ENCODE measurements at regions not wholly inside any gene's neighbourhood (a gene's known extent, or its start where the extent isn't known, plus 50 kb on each side); places are given as distances from the start of the nearest gene placed in this dataset.

DNA sequence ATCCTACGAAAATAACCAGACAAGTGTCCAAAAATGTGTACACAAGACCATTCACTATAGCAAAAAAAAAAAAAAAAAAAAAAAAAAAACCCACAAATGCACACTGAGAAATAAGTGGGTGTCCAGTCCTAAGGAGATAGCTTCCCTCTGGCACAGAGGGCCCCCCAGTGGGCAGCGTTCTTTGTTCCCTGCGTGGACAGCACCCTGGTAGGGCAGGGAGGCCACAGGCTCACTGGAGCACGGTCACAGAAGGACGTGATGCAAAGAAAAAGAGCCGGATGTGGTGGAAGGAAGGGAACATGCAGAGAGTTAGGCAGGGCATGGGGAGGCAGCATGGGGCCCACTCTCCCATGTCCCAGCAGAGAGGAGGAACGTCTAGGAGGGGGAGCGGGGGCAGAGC lies 210.7 kb upstream of the NSMCE3 start:
- Histone ChIP-seq H2BK15ac (ENCODE audit: low read length) (no peak overlapping the region), H2AK5ac (ENCODE audit: low read depth, low read length) (peak overlapping the region; percentile 19; the same call in 1 of the 2 replicates), H2AFZ (ENCODE audit: low read length) (no peak overlapping the region), H2BK12ac (ENCODE audit: low read depth, low read length) (no peak overlapping the region), H3K79me2 (ENCODE audit: control insufficient read depth in 1 of 2, insufficient read depth in 2 of 2, low read length in 2 of 2) (no peaks in the 10 kb centered on the region), H3K23ac (ENCODE audit: insufficient read length) (no peak overlapping the region), H3K9ac (replicated peaks in 1 of 4; ENCODE audit: extremely low read depth in 1 of 4, low read depth in 3 of 4, low read length in 3 of 4) (no peak overlapping the region), H3K27me3 (replicated peaks in 1 of 4; ENCODE audit: control insufficient read depth in 3 of 4, extremely low read depth in 1 of 4, insufficient read depth in 3 of 4, low read length in 3 of 4) (no peaks in the 10 kb centered on the region), H2BK120ac (replicated peaks; ENCODE audit: low read depth, low read length) (no peak overlapping the region), H3K4me1 (replicated peaks in 1 of 4; ENCODE audit: control insufficient read depth in 3 of 4, insufficient read depth in 4 of 4, low read length in 3 of 4) (peaks cover 2 to 8% (median 3%) of the 10 kb centered on the region in 4 experiments; a peak in 6 of 7 replicates), H3K23me2 (ENCODE audit: low read depth, low read length) (no peaks in the 10 kb centered on the region), H3K9me3 (ENCODE audit: insufficient read depth in 2 of 2, low read depth in 1 of 2, low read length in 1 of 2) (no peaks in the 10 kb centered on the region), H3K14ac (ENCODE audit: insufficient read length) (no peak overlapping the region), H4K5ac (ENCODE audit: insufficient read length, low read depth, low read length) (no peak overlapping the region), H3K4me2 (ENCODE audit: insufficient read depth in 1 of 2, low read depth in 2 of 2, low read length in 2 of 2) (no peak overlapping the region), H3K4ac (replicated peaks; ENCODE audit: insufficient read length, low read depth, low read length) (no peak overlapping the region), H3K27ac (ENCODE audit: low read depth, low read length) (no peak overlapping the region), H4K8ac (ENCODE audit: extremely low read depth, insufficient read depth, low read length) (no peak overlapping the region), H4K20me1 (replicated peaks in 1 of 2; ENCODE audit: control insufficient read depth in 1 of 2, insufficient read depth in 2 of 2, low read length in 2 of 2) (peaks cover 0 to 2% of the 10 kb centered on the region in 2 experiments), H2BK20ac (ENCODE audit: low read length) (no peak overlapping the region), H3K79me1 (ENCODE audit: low read depth, low read length) (no peaks in the 10 kb centered on the region; the same call in 1 of the 2 replicates), H2BK5ac (ENCODE audit: low read depth, low read length) (no peak overlapping the region), H3K56ac (replicated peaks; ENCODE audit: insufficient read length, low read depth, low read length) (no peak overlapping the region), H3K18ac (ENCODE audit: extremely low read depth, low read length) (no peak overlapping the region), H3K4me3 (ENCODE audit: extremely low read depth in 1 of 4, insufficient read depth in 2 of 4, low read depth in 3 of 4, low read length in 4 of 4) (no peak overlapping the region), H4K91ac (replicated peaks; ENCODE audit: insufficient read length, low read length) (no peak overlapping the region), H3K36me3 (ENCODE audit: control insufficient read depth in 2 of 4, insufficient read depth in 4 of 4, low read length in 3 of 4) (no peaks in the 10 kb centered on the region)
- TF ChIP-seq NRF1 (IDR thresholded peaks at IDR 0.05; ENCODE audit: low read depth, low read length) = 0 out of 2 replicates have a peak, but pooled peaks have one; percentile 7
- TF ChIP-seq KDM5A (IDR thresholded peaks at IDR 0.05; ENCODE audit: low read length) = no peak
- ChIA-PET POLR2A (ENCODE audit: partially characterized antibody) (interaction anchor here (0.7 kb wide), 1 partner anchor 65 kb away, joined by 4 read pairs; no protein-coding TSS in a partner anchor), CTCF (ENCODE audit: partially characterized antibody) (interaction anchor here (1.3 to 1.4 kb wide), 2 partner anchors 9 to 21 kb away, joined by 3 to 4 read pairs; no protein-coding TSS in a partner anchor)
- DNase-seq (ENCODE audit: low read depth in 1 of 2, low spot score in 2 of 2) (no peak), FAIRE-seq (no peak)
- WGBS, 2 experiments (ENCODE audit: extremely low coverage in 1 of 2, insufficient coverage in 1 of 2, insufficient read length in 1 of 2, insufficient replicate concordance in 2 of 2, low coverage in 1 of 2, low lambda C conversion rate in 2 of 2, missing lambda C conversion rate in 1 of 2) = 78% methylated on average over 6 of the region's 8 CpGs; no CpG with 5 or more reads in 1 of the 2 experiments

Data from H1 (cell line).